Hepatocyte (in vitro differentiated cells): ENCODE measurements at regions not wholly inside any gene's neighbourhood (a gene's known extent, or its start where the extent isn't known, plus 50 kb on each side); places are given as distances from the start of the nearest gene placed in this dataset.
"Not testable (repeated sequence)": the region's sequence is repeated elsewhere in the genome, so short reads cannot be mapped to it uniquely, and the experiment has no call there.

Experiments used
- CTCF ChIP-seq: fragments of 200-600 bp; sonication (generic); IDR thresholded peaks from 2 replicates; pipeline ENCODE4 v1.5.1; 2016; ENCODE audit warnings: antibody characterized with exemption, mild to moderate bottlenecking; ENCODE audit not compliant: poor library complexity
- EZH2phosphoT487 ChIP-seq: fragments of 200-600 bp; sonication (generic); IDR thresholded peaks from one replicate; pipeline ENCODE4 v1.6.1; 2018; ENCODE audit warnings: antibody characterized with exemption, mild to moderate bottlenecking, low read depth, moderate library complexity; ENCODE audit not compliant: unreplicated experiment, severe bottlenecking

GRCh38 chr2:87405531-87406216 lies 342.2 kb upstream of the PLGLB2 start:
- not testable (repeated sequence) for TF ChIP-seq CTCF, EZH2phosphoT487
